ENCODE measurements at regions not wholly inside any gene's neighbourhood (a gene's known extent, or its start where the extent isn't known, plus 50 kb on each side); places are given as distances from the start of the nearest gene placed in this dataset.

- H3K27me3 Mint-ChIP-seq: no peaks in the 10 kb centered on the region
- no peak for DNase-seq (ENCODE audit: extremely low spot score, unreplicated experiment)
- H3K4me1 Mint-ChIP-seq (ENCODE audit: unreplicated experiment): peaks cover 24% of the 10 kb centered on the region
- TF ChIP-seq CTCF (conservative IDR thresholded peaks at IDR 0.05): no peak
- H3K36me3 Mint-ChIP-seq: no peaks in the 10 kb centered on the region
- no peak overlapping the region for H3K27ac Mint-ChIP-seq
- no peaks in the 10 kb centered on the region for H3K9me3 Mint-ChIP-seq
- H3K4me3 Mint-ChIP-seq: no peak overlapping the region
These were observed 414.2 kb upstream of the SPTLC3 start for GRCh38 chr20:12594410-12595088.

- Mint-ChIP-seq H3K9me3 (no peaks in the 10 kb centered on the region), H3K4me1 (ENCODE audit: unreplicated experiment) (peaks cover 24% of the 10 kb centered on the region), H3K27ac (no peak overlapping the region), H3K4me3 (no peak overlapping the region), H3K36me3 (no peaks in the 10 kb centered on the region), H3K27me3 (no peaks in the 10 kb centered on the region)
- TF ChIP-seq CTCF (conservative IDR thresholded peaks at IDR 0.05): no peak
- DNase-seq (ENCODE audit: extremely low spot score, unreplicated experiment): no peak
These were observed 412.9 kb upstream of the SPTLC3 start for GRCh38 chr20:12595841-12596240.

GRCh38 chr20:12596863-12597262, 411.9 kb upstream of the SPTLC3 start:
- H3K27ac Mint-ChIP-seq: no peak overlapping the region
- H3K9me3 Mint-ChIP-seq: no peaks in the 10 kb centered on the region
- no peak for DNase-seq (ENCODE audit: extremely low spot score, unreplicated experiment)
- H3K36me3 Mint-ChIP-seq: no peaks in the 10 kb centered on the region
- no peaks in the 10 kb centered on the region for H3K27me3 Mint-ChIP-seq
- H3K4me3 Mint-ChIP-seq: no peak overlapping the region
- H3K4me1 Mint-ChIP-seq (ENCODE audit: unreplicated experiment): peaks cover 15% of the 10 kb centered on the region
- no peak for TF ChIP-seq CTCF (conservative IDR thresholded peaks at IDR 0.05)

- Mint-ChIP-seq H3K4me3 (no peak overlapping the region), H3K9me3 (no peaks in the 10 kb centered on the region), H3K27ac (no peak overlapping the region), H3K4me1 (ENCODE audit: unreplicated experiment) (peaks cover 11% of the 10 kb centered on the region), H3K36me3 (no peaks in the 10 kb centered on the region), H3K27me3 (no peaks in the 10 kb centered on the region)
- no peak for DNase-seq (ENCODE audit: extremely low spot score, unreplicated experiment)
- TF ChIP-seq CTCF (conservative IDR thresholded peaks at IDR 0.05): no peak
These were observed 411.2 kb upstream of the SPTLC3 start for GRCh38 chr20:12597551-12597950.

GRCh38 chr20:12598894-12599293, 409.9 kb upstream of the SPTLC3 start:
- H3K36me3 Mint-ChIP-seq: no peaks in the 10 kb centered on the region
- no peak overlapping the region for H3K27ac Mint-ChIP-seq
- peaks cover 11% of the 10 kb centered on the region for H3K4me1 Mint-ChIP-seq (ENCODE audit: unreplicated experiment)
- H3K9me3 Mint-ChIP-seq: no peaks in the 10 kb centered on the region
- no peak overlapping the region for H3K4me3 Mint-ChIP-seq
- DNase-seq (ENCODE audit: extremely low spot score, unreplicated experiment): no peak
- H3K27me3 Mint-ChIP-seq: no peaks in the 10 kb centered on the region
- TF ChIP-seq CTCF (conservative IDR thresholded peaks at IDR 0.05): no peak

GRCh38 chr20:12599494-12599893, 409.3 kb upstream of the SPTLC3 start:
- TF ChIP-seq CTCF (conservative IDR thresholded peaks at IDR 0.05): no peak
- Mint-ChIP-seq H3K9me3 (no peaks in the 10 kb centered on the region), H3K4me1 (ENCODE audit: unreplicated experiment) (peaks cover 11% of the 10 kb centered on the region), H3K27me3 (no peaks in the 10 kb centered on the region), H3K27ac (no peak overlapping the region), H3K36me3 (no peaks in the 10 kb centered on the region), H3K4me3 (no peak overlapping the region)
- DNase-seq (ENCODE audit: extremely low spot score, unreplicated experiment): no peak

All from type B pancreatic cell (in vitro differentiated cells).